Keratinocyte (primary cell): ENCODE measurements at regions not wholly inside any gene's neighbourhood (a gene's known extent, or its start where the extent isn't known, plus 50 kb on each side); places are given as distances from the start of the nearest gene placed in this dataset.

Source experiments
- CTCF ChIP-seq, 3 experiments: IDR thresholded peaks in 1 of 3; conservative IDR thresholded peaks in 1 of 3; optimal IDR thresholded peaks in 1 of 3; 2 replicates in 2 of 3; 3 replicates in 1 of 3; pipeline versions ENCODE3 to v1.5.1; 2011; ENCODE audit warnings: low read length in 3 of 3, mild to moderate bottlenecking in 3 of 3, moderate library complexity in 2 of 3, control low read depth in 1 of 3, inconsistent platforms in 1 of 3; ENCODE audit not compliant: insufficient read depth in 2 of 3; ENCODE audit errors: extremely low read depth in 1 of 3
- EZH2 ChIP-seq: IDR thresholded peaks from one replicate; pipeline ENCODE4 v1.6.1; 2012; ENCODE audit warnings: inconsistent platforms, mild to moderate bottlenecking, low read length, moderate library complexity

GRCh38 chr6:1053586-1053985 lies 258.3 kb upstream of the FOXQ1 start:
- TF ChIP-seq CTCF (optimal IDR thresholded peaks at IDR 0.05 in 1 of 3, IDR thresholded peaks at IDR 0.05 in 1 of 3, conservative IDR thresholded peaks at IDR 0.05 in 1 of 3; ENCODE audit: extremely low read depth in 1 of 3, insufficient read depth in 2 of 3, low read length in 3 of 3) = no peak
- TF ChIP-seq EZH2 = no peak
